H1 (cell line): ENCODE measurements at regions not wholly inside any gene's neighbourhood (a gene's known extent, or its start where the extent isn't known, plus 50 kb on each side); places are given as distances from the start of the nearest gene placed in this dataset.

ENCODE experiments used
- EP300 ChIP-seq, 2 experiments: IDR thresholded peaks; 1 replicate in 1 of 2; 2 replicates in 1 of 2; pipeline ENCODE4 v1.6.1; 2011 to 2012; ENCODE audit warnings: low read depth in 2 of 2, low read length in 2 of 2, mild to moderate bottlenecking in 2 of 2, borderline replicate concordance in 1 of 2, inconsistent platforms in 1 of 2, moderate library complexity in 1 of 2
- YY1 ChIP-seq: IDR thresholded peaks from 2 replicates; pipeline ENCODE4 v1.6.1; 2011; ENCODE audit warnings: low read depth, mild to moderate bottlenecking, low read length

GRCh38 chr4:107292979-107293378 lies 256.9 kb upstream of the DKK2 start:
- no peak for TF ChIP-seq EP300 (IDR thresholded peaks at IDR 0.05; ENCODE audit: borderline replicate concordance in 1 of 2, low read depth in 2 of 2, low read length in 2 of 2)
- TF ChIP-seq YY1 = no peak
